ENCODE measurements at regions not wholly inside any gene's neighbourhood (a gene's known extent, or its start where the extent isn't known, plus 50 kb on each side); places are given as distances from the start of the nearest gene placed in this dataset.

- ATAC-seq (no peak), DNase-seq (no peak)
- Histone ChIP-seq H3K36me3 (no peaks in the 10 kb centered on the region), H3K27ac (no peak overlapping the region), H3K27me3 (no peaks in the 10 kb centered on the region), H3K4me3 (no peak overlapping the region), H3K4me1 (no peaks in the 10 kb centered on the region), H3K9me3 (no peaks in the 10 kb centered on the region)
- intact Hi-C loops (cut with DNase I; ENCODE audit: low total_unique reads), result no loop called here
- no peak for TF ChIP-seq POLR2A (IDR thresholded peaks at IDR 0.05)
- TF ChIP-seq, protein P1, sequence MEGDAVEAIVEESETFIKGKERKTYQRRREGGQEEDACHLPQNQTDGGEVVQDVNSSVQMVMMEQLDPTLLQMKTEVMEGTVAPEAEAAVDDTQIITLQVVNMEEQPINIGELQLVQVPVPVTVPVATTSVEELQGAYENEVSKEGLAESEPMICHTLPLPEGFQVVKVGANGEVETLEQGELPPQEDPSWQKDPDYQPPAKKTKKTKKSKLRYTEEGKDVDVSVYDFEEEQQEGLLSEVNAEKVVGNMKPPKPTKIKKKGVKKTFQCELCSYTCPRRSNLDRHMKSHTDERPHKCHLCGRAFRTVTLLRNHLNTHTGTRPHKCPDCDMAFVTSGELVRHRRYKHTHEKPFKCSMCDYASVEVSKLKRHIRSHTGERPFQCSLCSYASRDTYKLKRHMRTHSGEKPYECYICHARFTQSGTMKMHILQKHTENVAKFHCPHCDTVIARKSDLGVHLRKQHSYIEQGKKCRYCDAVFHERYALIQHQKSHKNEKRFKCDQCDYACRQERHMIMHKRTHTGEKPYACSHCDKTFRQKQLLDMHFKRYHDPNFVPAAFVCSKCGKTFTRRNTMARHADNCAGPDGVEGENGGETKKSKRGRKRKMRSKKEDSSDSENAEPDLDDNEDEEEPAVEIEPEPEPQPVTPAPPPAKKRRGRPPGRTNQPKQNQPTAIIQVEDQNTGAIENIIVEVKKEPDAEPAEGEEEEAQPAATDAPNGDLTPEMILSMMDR (IDR thresholded peaks at IDR 0.05 in 4 of 5, conservative IDR thresholded peaks at IDR 0.05 in 1 of 5), result no peak
- in situ Hi-C loops (cut with MboI; ENCODE audit: low sequenced_read_pairs in 4 of 4), result loop anchor here in 1 of 4 donors (25.0 kb wide), 1 partner anchor 97 kb away; no protein-coding TSS in a partner anchor
Observed at GRCh38 chr16:20259541-20259940, 67.8 kb downstream of the GP2 start.

DNA sequence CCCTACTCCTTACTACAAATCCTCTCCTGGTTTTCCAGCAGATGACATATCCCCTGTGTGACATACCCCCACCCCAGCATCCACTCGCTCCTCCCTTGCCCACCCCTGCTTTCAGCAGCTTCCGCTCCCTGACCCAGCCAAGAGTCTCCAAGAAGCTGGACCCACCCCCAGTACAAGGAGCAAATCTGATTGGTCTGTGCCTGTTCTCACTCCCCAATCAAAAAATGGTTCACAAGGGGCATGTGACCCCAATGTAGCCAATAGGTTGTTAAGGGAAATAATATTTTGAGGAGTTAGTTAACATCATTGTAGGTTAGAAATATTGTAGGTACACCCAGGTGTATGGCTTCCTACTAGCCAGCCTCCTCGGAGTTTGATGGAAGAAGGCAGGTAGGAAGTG lies 70.1 kb downstream of the GP2 start:
- Histone ChIP-seq H3K27me3 (no peaks in the 10 kb centered on the region), H3K9me3 (no peaks in the 10 kb centered on the region), H3K36me3 (no peaks in the 10 kb centered on the region), H3K4me3 (no peak overlapping the region), H3K27ac (no peak overlapping the region), H3K4me1 (no peaks in the 10 kb centered on the region)
- intact Hi-C loops (cut with DNase I; ENCODE audit: low total_unique reads) (no loop called here), in situ Hi-C loops (cut with MboI; ENCODE audit: low sequenced_read_pairs in 4 of 4) (loop anchor here in 1 of 4 donors (25.0 kb wide), 1 partner anchor 95 kb away; no protein-coding TSS in a partner anchor)
- DNase-seq (no peak), ATAC-seq (no peak)
- TF ChIP-seq, protein P1 (IDR thresholded peaks at IDR 0.05 in 4 of 5, conservative IDR thresholded peaks at IDR 0.05 in 1 of 5), result no peak
- no peak for TF ChIP-seq POLR2A (IDR thresholded peaks at IDR 0.05)

- Histone ChIP-seq H3K27me3 (no peaks in the 10 kb centered on the region), H3K9me3 (no peaks in the 10 kb centered on the region), H3K4me3 (no peak overlapping the region), H3K27ac (no peak overlapping the region), H3K36me3 (no peaks in the 10 kb centered on the region), H3K4me1 (no peaks in the 10 kb centered on the region)
- DNase-seq, result no peak
- no peak for ATAC-seq
- intact Hi-C loops (cut with DNase I; ENCODE audit: low total_unique reads), result no loop called here
- in situ Hi-C loops (cut with MboI; ENCODE audit: low sequenced_read_pairs in 4 of 4), result loop anchor here in 1 of 4 donors (25.0 kb wide), 1 partner anchor 93 kb away; no protein-coding TSS in a partner anchor
- TF ChIP-seq, protein P1 (IDR thresholded peaks at IDR 0.05 in 4 of 5, conservative IDR thresholded peaks at IDR 0.05 in 1 of 5), result no peak
- TF ChIP-seq POLR2A (IDR thresholded peaks at IDR 0.05), result no peak
Observed at GRCh38 chr16:20255002-20255401, 72.3 kb downstream of the GP2 start.

DNA sequence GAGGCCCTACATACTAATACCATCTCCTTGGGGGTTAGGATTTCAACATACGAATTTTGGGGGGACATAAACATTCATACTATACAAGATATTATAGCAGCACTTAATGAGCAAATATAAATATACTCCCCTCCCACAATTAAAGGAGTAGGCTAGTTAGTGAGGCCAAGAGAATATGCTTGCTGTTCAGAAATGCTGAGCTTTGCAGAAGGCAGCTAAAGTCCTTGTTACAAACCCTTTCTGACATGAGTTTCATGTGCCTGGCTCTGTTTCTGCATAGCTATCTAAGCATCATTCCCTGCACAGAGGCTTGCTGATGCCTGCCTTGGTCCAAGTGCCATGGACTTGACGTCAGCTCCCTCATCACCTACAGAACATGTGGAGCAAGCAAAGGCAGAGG lies 73.5 kb downstream of the GP2 start:
- Histone ChIP-seq H3K36me3 (no peaks in the 10 kb centered on the region), H3K4me1 (no peaks in the 10 kb centered on the region), H3K27ac (no peak overlapping the region), H3K4me3 (no peak overlapping the region), H3K9me3 (no peaks in the 10 kb centered on the region), H3K27me3 (no peaks in the 10 kb centered on the region)
- TF ChIP-seq, protein P1 (IDR thresholded peaks at IDR 0.05 in 4 of 5, conservative IDR thresholded peaks at IDR 0.05 in 1 of 5), result no peak
- TF ChIP-seq POLR2A (IDR thresholded peaks at IDR 0.05), result no peak
- intact Hi-C loops (cut with DNase I; ENCODE audit: low total_unique reads), result no loop called here
- no peak for ATAC-seq
- in situ Hi-C loops (cut with MboI; ENCODE audit: low sequenced_read_pairs in 4 of 4), result loop anchor here in 1 of 4 donors (25.0 kb wide), 1 partner anchor 92 kb away; no protein-coding TSS in a partner anchor
- no peak for DNase-seq

DNA sequence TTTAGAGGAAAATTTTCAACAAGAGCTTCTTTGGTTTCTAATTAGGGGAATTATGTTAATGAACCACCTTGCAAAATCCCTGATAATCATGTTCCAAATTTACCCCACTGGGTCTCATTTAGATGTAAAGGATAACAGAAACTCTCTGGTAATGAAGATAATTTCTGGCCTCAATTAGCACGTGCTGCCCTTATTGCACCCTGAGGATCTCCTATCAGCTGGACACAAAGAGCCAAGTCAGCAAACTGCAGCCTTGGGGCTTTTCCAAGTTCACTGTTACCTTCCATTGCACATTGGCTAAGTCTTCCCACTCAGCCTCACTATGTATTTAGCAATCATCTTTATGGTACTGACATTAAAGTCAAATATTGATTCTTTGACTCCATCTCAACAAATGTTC lies 78.1 kb downstream of the GP2 start:
- intact Hi-C loops (cut with DNase I; ENCODE audit: low total_unique reads) (no loop called here), in situ Hi-C loops (cut with MboI; ENCODE audit: low sequenced_read_pairs in 4 of 4) (no loop called here)
- Histone ChIP-seq H3K4me1 (no peaks in the 10 kb centered on the region), H3K27me3 (no peaks in the 10 kb centered on the region), H3K36me3 (no peaks in the 10 kb centered on the region), H3K27ac (no peak overlapping the region), H3K4me3 (no peak overlapping the region), H3K9me3 (no peaks in the 10 kb centered on the region)
- no peak for DNase-seq
- no peak for TF ChIP-seq POLR2A (IDR thresholded peaks at IDR 0.05)
- TF ChIP-seq, protein P1 (IDR thresholded peaks at IDR 0.05 in 4 of 5, conservative IDR thresholded peaks at IDR 0.05 in 1 of 5), result no peak
- ATAC-seq, result no peak
